GM18519 (cell line): ENCODE measurements at regions not wholly inside any gene's neighbourhood (a gene's known extent, or its start where the extent isn't known, plus 50 kb on each side); places are given as distances from the start of the nearest gene placed in this dataset.

Source experiments
- ATAC-seq: cut with Tn5 transposase; IDR thresholded peaks from one replicate; pipeline ENCODE4 v1.9.1; 2021; ENCODE audit warnings: mild to moderate bottlenecking, moderate library complexity; ENCODE audit not compliant: unreplicated experiment, low FRiP score

DNA sequence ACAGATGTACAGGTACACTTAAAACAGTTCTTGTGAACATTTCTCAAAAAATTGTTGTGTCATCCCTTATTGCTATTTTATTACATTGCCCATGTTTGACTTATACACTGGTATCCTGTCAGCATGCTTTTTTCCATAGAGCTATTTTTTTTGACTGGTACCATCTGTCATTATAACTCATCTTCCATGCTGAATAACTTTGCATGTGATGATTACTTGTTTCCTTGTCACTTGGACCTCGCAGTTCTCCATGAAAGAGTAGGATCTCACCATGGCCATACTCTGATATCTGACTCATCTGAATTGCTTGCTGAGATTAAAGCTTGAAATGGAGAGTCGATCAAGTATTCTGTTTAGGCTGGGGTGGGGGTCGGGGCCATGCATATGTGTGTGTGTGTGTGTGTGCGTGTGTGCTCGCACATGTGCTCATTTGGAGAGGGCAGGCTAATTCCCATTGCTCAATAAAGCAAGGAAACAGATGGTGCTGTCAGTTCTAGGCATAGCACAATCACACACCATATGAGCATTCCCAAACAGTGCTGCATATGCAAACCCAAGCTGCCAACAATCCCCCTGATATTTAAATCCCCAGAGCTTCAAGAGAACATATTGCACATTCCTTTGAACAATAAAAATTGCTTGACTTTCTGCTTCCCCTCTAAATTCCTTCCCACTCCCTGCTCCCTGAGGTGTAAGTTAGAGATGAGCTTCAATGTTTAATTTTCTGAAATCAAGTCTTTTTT lies 62.9 kb downstream of the NHLRC3 start:
- ATAC-seq = no peak

- no peak for ATAC-seq
These were observed 64.8 kb downstream of the NHLRC3 start for GRCh38 chr13:39102981-39103490.

DNA sequence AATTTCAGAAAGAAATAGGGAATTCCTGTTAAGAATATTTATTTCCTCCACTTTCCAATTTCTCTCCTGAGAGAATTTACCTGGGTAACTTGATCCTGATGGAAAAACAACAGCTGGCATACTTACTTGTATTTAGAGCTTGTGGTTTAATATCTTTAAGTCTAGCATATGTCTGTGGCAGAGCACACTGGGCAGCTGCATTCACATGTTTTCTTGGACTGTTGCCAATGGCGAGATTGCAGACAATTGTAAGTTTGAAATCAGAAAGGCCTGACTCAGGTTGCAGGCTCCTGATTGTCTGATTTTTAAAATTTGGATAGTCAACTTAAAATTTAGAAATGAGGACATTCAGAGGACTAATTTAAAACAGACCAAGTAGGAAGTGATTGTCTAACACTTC lies 66.9 kb downstream of the NHLRC3 start:
- ATAC-seq = no peak

DNA sequence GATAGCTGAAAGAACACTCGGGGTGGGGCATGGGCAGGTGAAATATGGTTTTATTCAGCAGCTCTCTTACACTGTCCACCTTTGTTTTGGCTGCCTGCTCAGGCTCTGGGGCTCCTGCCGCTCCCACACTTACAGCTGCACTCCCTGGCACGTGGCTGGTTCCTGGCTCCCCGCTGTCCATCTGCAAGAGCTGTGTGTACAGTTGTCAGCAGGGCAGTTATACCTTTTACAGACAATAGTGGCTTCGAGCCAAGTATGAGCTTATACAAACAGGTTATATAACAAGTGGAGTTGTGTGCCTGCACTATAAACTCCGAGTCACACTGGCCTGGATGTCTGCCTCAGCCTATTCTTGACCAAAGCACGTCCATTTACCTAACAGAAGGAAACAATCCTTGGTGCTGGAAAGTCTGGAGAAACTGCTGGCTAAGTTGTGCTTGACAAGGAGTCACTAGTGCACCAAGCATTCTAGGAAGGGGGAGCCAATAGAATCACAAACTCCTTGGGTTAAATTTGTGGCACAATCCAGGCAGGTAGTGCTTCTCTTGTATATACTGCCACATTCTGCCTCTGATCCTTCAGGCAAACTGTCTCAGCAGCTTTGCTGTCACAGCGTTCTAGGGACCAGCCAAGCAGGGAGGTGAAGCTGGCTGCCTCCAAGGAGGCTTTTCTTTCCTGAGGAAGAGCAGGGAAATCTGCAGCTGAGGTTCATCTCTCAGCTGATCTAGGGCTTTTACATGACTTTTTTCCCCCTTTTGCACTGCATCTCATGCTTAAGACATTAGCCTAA lies 68.2 kb downstream of the NHLRC3 start:
- ATAC-seq = no peak

GRCh38 chr13:39107561-39107960 lies 69.3 kb downstream of the NHLRC3 start:
- ATAC-seq = no peak

GRCh38 chr13:39108783-39109182 lies 70.5 kb downstream of the NHLRC3 start:
- no peak for ATAC-seq

- no peak for ATAC-seq
These were observed 72.4 kb downstream of the NHLRC3 start for GRCh38 chr13:39110518-39111097.

DNA sequence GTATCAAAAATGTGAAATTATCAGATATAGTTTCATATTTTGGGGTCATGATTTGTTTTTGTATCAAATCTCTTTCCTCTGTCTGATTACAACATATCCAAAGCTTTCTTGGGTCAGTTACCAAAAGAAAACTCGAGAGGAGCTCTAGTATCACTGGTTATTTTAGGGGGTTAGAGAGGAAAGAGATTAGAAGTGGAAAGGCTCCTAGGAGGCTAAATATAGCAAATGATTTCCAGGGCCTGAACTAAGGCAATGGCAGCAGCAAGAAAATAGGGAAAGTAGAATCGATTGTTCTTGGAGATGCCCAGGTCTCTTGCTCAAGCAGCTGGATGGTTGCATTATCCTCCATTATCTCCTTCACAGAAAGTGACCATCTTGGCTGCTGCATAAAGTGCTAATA lies 72.9 kb downstream of the NHLRC3 start:
- ATAC-seq = no peak

- ATAC-seq = no peak
These were observed 81.2 kb downstream of the NHLRC3 start for GRCh38 chr13:39119422-39119821.

- ATAC-seq = no peak
These were observed 85.3 kb downstream of the NHLRC3 start for GRCh38 chr13:39123578-39123977.

GRCh38 chr13:39129213-39129612 lies 91.0 kb downstream of the NHLRC3 start:
- no peak for ATAC-seq

DNA sequence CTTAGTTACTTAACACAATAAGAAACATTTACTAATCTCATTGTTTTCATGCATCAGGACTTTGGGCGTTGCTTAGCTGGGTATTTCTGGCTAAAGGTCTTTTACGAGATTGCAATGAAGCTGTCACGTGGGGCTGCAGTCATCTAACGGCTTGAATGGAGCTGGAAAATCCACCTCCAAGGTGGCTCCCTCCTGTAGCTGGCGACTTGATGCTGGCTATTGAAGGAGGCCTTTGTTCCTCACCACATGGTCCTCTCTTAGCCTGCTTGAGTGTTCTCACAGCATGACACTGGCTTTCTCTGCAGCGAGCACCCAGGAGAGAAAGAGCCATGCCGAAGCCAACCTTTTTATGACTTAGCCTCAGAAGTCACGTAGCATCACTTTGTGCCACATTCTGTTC lies 92.0 kb downstream of the NHLRC3 start:
- ATAC-seq = no peak

GRCh38 chr13:39132286-39133230 lies 94.3 kb downstream of the NHLRC3 start:
- ATAC-seq = no peak

GRCh38 chr13:39133781-39134180 lies 95.5 kb downstream of the NHLRC3 start:
- no peak for ATAC-seq

- ATAC-seq = no peak
These were observed 96.3 kb downstream of the NHLRC3 start for GRCh38 chr13:39134574-39134973.

DNA sequence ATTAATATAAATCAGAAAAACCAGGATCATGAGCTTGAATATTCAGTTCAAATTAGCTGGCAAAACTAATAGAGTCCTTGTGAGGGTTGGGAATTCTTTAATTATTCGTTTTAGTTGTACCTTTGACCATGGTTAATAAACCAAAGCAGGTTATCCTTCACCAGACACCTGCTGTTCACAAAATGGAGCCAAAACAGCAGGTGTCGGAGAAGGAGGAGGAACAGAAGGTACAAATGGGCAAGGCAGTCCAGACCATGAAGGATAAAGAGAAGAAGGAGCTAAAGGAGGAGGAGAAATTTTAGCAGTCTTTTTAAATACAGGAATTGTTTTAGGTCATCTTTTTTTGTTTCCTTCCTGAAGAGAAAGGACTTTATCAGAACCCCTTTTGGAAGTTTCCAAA lies 106.1 kb downstream of the NHLRC3 start:
- ATAC-seq = no peak

GRCh38 chr13:39144941-39145533 lies 106.8 kb downstream of the NHLRC3 start:
- no peak for ATAC-seq

- no peak for ATAC-seq
These were observed 110.3 kb downstream of the NHLRC3 start for GRCh38 chr13:39148513-39148961.

DNA sequence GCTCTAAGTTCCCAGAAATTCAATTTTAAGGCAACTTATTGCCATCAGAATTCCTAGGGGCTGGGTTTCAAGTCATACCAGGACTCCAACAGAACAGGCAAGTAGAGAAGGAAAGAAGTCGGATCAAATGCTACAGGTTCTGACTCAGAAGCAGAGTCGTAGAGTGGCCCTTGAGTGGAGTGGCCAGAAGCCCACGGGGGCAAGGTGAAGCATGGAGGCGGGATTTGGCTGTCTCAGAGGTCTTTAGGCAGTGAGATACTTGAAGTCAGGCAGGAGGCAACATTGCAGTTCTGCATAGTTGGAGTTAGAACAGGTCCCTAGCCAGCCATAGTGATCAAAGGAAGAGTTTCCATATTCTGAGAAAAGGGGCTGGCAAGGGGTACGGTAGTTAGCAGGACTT lies 111.6 kb downstream of the NHLRC3 start:
- ATAC-seq = no peak

- ATAC-seq = no peak
These were observed 115.8 kb downstream of the NHLRC3 start for GRCh38 chr13:39154041-39154440.
